ENCODE measurements at regions not wholly inside any gene's neighbourhood (a gene's known extent, or its start where the extent isn't known, plus 50 kb on each side); places are given as distances from the start of the nearest gene placed in this dataset.

DNA sequence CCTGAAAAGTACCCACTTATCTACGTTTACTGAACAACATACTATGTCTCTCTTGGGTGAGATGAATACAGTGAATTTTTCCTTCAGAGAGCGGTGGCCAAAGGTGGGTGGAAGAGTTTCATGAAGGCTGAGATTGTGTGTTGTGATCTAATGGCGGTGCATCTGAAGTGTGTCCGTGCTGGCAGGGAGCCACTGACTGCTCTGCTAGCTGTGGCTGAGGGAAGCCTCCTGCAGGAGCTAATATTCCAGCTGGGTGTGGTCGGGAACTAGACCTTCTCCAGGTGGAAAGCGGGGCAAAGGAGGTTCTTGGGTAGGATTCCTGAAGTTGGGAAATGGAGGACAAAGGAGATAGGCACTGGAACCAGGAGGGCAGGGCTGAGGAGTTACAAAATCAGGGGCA is 69.2 kb upstream of the GRB10 start:
- TF ChIP-seq, protein P1, sequence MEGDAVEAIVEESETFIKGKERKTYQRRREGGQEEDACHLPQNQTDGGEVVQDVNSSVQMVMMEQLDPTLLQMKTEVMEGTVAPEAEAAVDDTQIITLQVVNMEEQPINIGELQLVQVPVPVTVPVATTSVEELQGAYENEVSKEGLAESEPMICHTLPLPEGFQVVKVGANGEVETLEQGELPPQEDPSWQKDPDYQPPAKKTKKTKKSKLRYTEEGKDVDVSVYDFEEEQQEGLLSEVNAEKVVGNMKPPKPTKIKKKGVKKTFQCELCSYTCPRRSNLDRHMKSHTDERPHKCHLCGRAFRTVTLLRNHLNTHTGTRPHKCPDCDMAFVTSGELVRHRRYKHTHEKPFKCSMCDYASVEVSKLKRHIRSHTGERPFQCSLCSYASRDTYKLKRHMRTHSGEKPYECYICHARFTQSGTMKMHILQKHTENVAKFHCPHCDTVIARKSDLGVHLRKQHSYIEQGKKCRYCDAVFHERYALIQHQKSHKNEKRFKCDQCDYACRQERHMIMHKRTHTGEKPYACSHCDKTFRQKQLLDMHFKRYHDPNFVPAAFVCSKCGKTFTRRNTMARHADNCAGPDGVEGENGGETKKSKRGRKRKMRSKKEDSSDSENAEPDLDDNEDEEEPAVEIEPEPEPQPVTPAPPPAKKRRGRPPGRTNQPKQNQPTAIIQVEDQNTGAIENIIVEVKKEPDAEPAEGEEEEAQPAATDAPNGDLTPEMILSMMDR (conservative IDR thresholded peaks at IDR 0.05; ENCODE audit: low read length) = no peak
- TF ChIP-seq EZH2phosphoT487 (IDR thresholded peaks at IDR 0.05; ENCODE audit: borderline replicate concordance) = no peak

Measured in Loucy (cell line).